GM23338 (cell line): ENCODE measurements at regions not wholly inside any gene's neighbourhood (a gene's known extent, or its start where the extent isn't known, plus 50 kb on each side); places are given as distances from the start of the nearest gene placed in this dataset.

Experiments
- ATAC-seq: fragments of 200-7000 bp; cut with Tn5 transposase; 3 replicates; pipeline ENCODE4 v1.9.1; 2020
- DNase-seq: peaks from one replicate; pipeline ENCODE4 v3.0.0-alpha.2; 2015; ENCODE audit warnings: low spot score
- H2AFZ ChIP-seq: fragments of 200-600 bp; sonication (generic); 2 replicates; pipeline ENCODE4 v1.8.0; 2016; ENCODE audit warnings: antibody characterized with exemption, mild to moderate bottlenecking, moderate library complexity
- H3F3A ChIP-seq: fragments of 200-600 bp; sonication (generic); replicated peaks from 2 replicates; pipeline ENCODE4 v1.8.0; 2017; ENCODE audit warnings: antibody characterized with exemption, mixed run types, low read depth
- H3K27ac ChIP-seq: fragments of 200-600 bp; sonication (generic); 2 replicates; pipeline ENCODE4 v1.6.1; 2016; ENCODE audit warnings: low read depth
- H3K27me3 ChIP-seq: fragments of 200-600 bp; sonication (generic); 2 replicates; pipeline ENCODE4 v1.8.0; 2016; ENCODE audit warnings: mild to moderate bottlenecking, mixed run types, moderate library complexity; ENCODE audit not compliant: insufficient read depth
- H3K36me3 ChIP-seq: fragments of 200-600 bp; sonication (generic); 2 replicates; pipeline ENCODE4 v1.8.0; 2016; ENCODE audit warnings: mild to moderate bottlenecking; ENCODE audit not compliant: insufficient read depth
- H3K4me1 ChIP-seq: fragments of 200-600 bp; sonication (generic); 2 replicates; pipeline ENCODE4 v1.8.0; 2016; ENCODE audit warnings: mild to moderate bottlenecking, moderate library complexity; ENCODE audit not compliant: insufficient read depth
- H3K4me2 ChIP-seq: fragments of 200-600 bp; sonication (generic); 2 replicates; pipeline ENCODE4 v1.7.1; 2017; ENCODE audit warnings: mixed run types
- H3K4me3 ChIP-seq: fragments of 200-600 bp; sonication (generic); 2 replicates; pipeline ENCODE4 v1.6.1; 2016; ENCODE audit warnings: mixed run types
- H3K79me2 ChIP-seq: fragments of 200-600 bp; sonication (generic); replicated peaks from 2 replicates; pipeline ENCODE4 v1.8.0; 2017; ENCODE audit warnings: mild to moderate bottlenecking; ENCODE audit not compliant: insufficient read depth
- H3K9me2 ChIP-seq: fragments of 200-600 bp; sonication (generic); 2 replicates; pipeline ENCODE4 v1.8.0; 2017; ENCODE audit not compliant: insufficient read depth
- H4K20me1 ChIP-seq: fragments of 200-600 bp; sonication (generic); replicated peaks from 2 replicates; pipeline ENCODE4 v1.8.0; 2017; ENCODE audit warnings: mild to moderate bottlenecking; ENCODE audit not compliant: insufficient read depth
- H3K27ac Mint-ChIP-seq: 2 replicates; pipeline ENCODE4 v1.8.0; 2020; ENCODE audit warnings: inconsistent platforms, mild to moderate bottlenecking, moderate library complexity, mixed read lengths
- H3K27me3 Mint-ChIP-seq: 3 replicates; pipeline ENCODE4 v1.8.0; 2022; ENCODE audit warnings: low read depth, mild to moderate bottlenecking, moderate library complexity, mixed read lengths, inconsistent platforms; ENCODE audit not compliant: insufficient read depth, poor library complexity
- H3K36me3 Mint-ChIP-seq: 3 replicates; pipeline ENCODE4 v1.8.0; 2021; ENCODE audit warnings: low read depth, mild to moderate bottlenecking, inconsistent platforms, moderate library complexity, mixed read lengths
- H3K4me1 Mint-ChIP-seq: 3 replicates; pipeline ENCODE4 v1.8.0; 2020; ENCODE audit warnings: mild to moderate bottlenecking, inconsistent platforms, mixed read lengths
- H3K4me3 Mint-ChIP-seq: 3 replicates; pipeline ENCODE4 v1.8.0; 2021; ENCODE audit warnings: moderate library complexity, mild to moderate bottlenecking, inconsistent platforms, mixed read lengths
- H3K9me3 Mint-ChIP-seq: 3 replicates; pipeline ENCODE4 v1.8.0; 2020; ENCODE audit warnings: moderate library complexity, mild to moderate bottlenecking, inconsistent platforms, mixed read lengths
- CREB1 ChIP-seq: fragments of 250-450 bp; sonication (Bioruptor Pico); IDR thresholded peaks from 2 replicates; pipeline ENCODE4 v1.5.0; 2020; ENCODE audit warnings: low read depth, mild to moderate bottlenecking, moderate library complexity
- EZH2 ChIP-seq: fragments of 200-600 bp; sonication (generic); IDR thresholded peaks from one replicate; pipeline ENCODE4 v1.8.0; 2017; ENCODE audit warnings: antibody characterized with exemption, mild to moderate bottlenecking, low read depth; ENCODE audit not compliant: unreplicated experiment
- EZH2phosphoT487 ChIP-seq: fragments of 200-600 bp; sonication (generic); IDR thresholded peaks from one replicate; pipeline ENCODE4 v1.8.1; 2018; ENCODE audit warnings: antibody characterized with exemption; ENCODE audit not compliant: unreplicated experiment
- JUNB ChIP-seq: IDR thresholded peaks from one replicate; pipeline ENCODE4 v1.6.1; 2016; ENCODE audit warnings: antibody characterized with exemption; ENCODE audit not compliant: unreplicated experiment
- NANOG ChIP-seq: IDR thresholded peaks from 2 replicates; pipeline ENCODE4 v1.6.1; 2016; ENCODE audit warnings: antibody characterized with exemption, borderline replicate concordance
- POLR2AphosphoS5 ChIP-seq: IDR thresholded peaks from 2 replicates; pipeline ENCODE4 v1.6.1; 2016; ENCODE audit warnings: antibody characterized with exemption, low read depth
- STAT1 ChIP-seq: IDR thresholded peaks from one replicate; pipeline ENCODE4 v1.6.1; 2016; ENCODE audit warnings: antibody characterized with exemption; ENCODE audit not compliant: unreplicated experiment
- ZNF114 ChIP-seq: fragments of 250-450 bp; sonication (Bioruptor Pico); IDR thresholded peaks from 2 replicates; pipeline ENCODE4 v1.5.0; 2020; ENCODE audit warnings: mild to moderate bottlenecking, moderate library complexity
- ZNF331 ChIP-seq: fragments of 250-450 bp; sonication (Bioruptor Pico); IDR thresholded peaks from 2 replicates; pipeline ENCODE4 v1.5.0; 2020; ENCODE audit warnings: low read depth, mild to moderate bottlenecking, moderate library complexity
- TF ChIP-seq, protein P1 (sequence below): IDR thresholded peaks from 2 replicates; pipeline ENCODE4 v1.6.1; 2016; ENCODE audit warnings: antibody characterized with exemption
- TF ChIP-seq, protein P2 (sequence below): fragments of 250-450 bp; sonication (Bioruptor Pico); IDR thresholded peaks from 2 replicates; pipeline ENCODE4 v1.5.0; 2020; ENCODE audit warnings: mild to moderate bottlenecking, moderate library complexity
- TF ChIP-seq, protein P3 (sequence below): IDR thresholded peaks from one replicate; pipeline ENCODE4 v1.6.1; 2018; ENCODE audit warnings: antibody characterized with exemption; ENCODE audit not compliant: unreplicated experiment
- TF ChIP-seq, protein P4 (sequence below), 2 experiments: fragments of 200-600 bp in 1 of 2; sonication (generic) in 1 of 2; conservative IDR thresholded peaks; 2 replicates each; pipeline versions ENCODE4 v1.5.1 to v1.6.1; 2016 to 2017; ENCODE audit warnings: antibody characterized with exemption in 2 of 2, low read depth in 2 of 2, mild to moderate bottlenecking in 2 of 2, moderate library complexity in 1 of 2

DNA sequence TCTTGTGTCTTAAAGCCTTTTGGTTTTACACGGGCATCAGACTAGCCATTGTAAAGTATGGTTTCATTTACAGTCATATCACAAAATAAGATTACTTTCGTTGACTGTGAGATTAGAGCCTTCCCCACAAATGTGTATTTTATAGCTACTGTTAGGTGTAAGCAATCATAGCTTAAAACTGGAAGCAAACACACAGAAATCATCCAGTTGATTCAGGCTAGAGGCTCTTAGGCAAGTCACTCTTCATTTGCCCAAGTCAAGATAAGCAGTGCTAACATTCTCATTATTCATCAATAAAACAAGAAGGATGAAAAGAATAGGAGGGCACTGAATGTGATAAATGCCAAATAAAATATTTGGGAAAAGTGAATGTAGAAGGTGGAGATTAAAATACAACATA, 448.7 kb upstream of the FAM241A start:
- H3K4me3 Mint-ChIP-seq, result no peak overlapping the region
- no peaks in the 10 kb centered on the region for H3K9me3 Mint-ChIP-seq
- no peaks in the 10 kb centered on the region for H3K4me1 Mint-ChIP-seq

More for the DNA sequence above, 448.7 kb upstream of the FAM241A start:
- Histone ChIP-seq H3K4me2 (no peak overlapping the region), H3K4me1 (no peaks in the 10 kb centered on the region), H3K27me3 (no peaks in the 10 kb centered on the region), H4K20me1 (no peaks in the 10 kb centered on the region), H3K4me3 (no peak overlapping the region), H3F3A (no peaks in the 10 kb centered on the region), H2AFZ (no peak overlapping the region), H3K79me2 (no peaks in the 10 kb centered on the region), H3K27ac (no peak overlapping the region), H3K36me3 (no peaks in the 10 kb centered on the region), H3K9me2 (no peaks in the 10 kb centered on the region)
- no peaks in the 10 kb centered on the region for H3K36me3 Mint-ChIP-seq
- no peak for ATAC-seq
- TF ChIP-seq EZH2 (no peak), ZNF114 (no peak), NANOG (no peak), ZNF331 (no peak), JUNB (no peak), STAT1 (no peak), POLR2AphosphoS5 (no peak), CREB1 (CRISPR knock-in tag) (no peak), EZH2phosphoT487 (no peak)
- TF ChIP-seq, protein P1, sequence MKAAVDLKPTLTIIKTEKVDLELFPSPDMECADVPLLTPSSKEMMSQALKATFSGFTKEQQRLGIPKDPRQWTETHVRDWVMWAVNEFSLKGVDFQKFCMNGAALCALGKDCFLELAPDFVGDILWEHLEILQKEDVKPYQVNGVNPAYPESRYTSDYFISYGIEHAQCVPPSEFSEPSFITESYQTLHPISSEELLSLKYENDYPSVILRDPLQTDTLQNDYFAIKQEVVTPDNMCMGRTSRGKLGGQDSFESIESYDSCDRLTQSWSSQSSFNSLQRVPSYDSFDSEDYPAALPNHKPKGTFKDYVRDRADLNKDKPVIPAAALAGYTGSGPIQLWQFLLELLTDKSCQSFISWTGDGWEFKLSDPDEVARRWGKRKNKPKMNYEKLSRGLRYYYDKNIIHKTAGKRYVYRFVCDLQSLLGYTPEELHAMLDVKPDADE, result no peak
- TF ChIP-seq, protein P2, sequence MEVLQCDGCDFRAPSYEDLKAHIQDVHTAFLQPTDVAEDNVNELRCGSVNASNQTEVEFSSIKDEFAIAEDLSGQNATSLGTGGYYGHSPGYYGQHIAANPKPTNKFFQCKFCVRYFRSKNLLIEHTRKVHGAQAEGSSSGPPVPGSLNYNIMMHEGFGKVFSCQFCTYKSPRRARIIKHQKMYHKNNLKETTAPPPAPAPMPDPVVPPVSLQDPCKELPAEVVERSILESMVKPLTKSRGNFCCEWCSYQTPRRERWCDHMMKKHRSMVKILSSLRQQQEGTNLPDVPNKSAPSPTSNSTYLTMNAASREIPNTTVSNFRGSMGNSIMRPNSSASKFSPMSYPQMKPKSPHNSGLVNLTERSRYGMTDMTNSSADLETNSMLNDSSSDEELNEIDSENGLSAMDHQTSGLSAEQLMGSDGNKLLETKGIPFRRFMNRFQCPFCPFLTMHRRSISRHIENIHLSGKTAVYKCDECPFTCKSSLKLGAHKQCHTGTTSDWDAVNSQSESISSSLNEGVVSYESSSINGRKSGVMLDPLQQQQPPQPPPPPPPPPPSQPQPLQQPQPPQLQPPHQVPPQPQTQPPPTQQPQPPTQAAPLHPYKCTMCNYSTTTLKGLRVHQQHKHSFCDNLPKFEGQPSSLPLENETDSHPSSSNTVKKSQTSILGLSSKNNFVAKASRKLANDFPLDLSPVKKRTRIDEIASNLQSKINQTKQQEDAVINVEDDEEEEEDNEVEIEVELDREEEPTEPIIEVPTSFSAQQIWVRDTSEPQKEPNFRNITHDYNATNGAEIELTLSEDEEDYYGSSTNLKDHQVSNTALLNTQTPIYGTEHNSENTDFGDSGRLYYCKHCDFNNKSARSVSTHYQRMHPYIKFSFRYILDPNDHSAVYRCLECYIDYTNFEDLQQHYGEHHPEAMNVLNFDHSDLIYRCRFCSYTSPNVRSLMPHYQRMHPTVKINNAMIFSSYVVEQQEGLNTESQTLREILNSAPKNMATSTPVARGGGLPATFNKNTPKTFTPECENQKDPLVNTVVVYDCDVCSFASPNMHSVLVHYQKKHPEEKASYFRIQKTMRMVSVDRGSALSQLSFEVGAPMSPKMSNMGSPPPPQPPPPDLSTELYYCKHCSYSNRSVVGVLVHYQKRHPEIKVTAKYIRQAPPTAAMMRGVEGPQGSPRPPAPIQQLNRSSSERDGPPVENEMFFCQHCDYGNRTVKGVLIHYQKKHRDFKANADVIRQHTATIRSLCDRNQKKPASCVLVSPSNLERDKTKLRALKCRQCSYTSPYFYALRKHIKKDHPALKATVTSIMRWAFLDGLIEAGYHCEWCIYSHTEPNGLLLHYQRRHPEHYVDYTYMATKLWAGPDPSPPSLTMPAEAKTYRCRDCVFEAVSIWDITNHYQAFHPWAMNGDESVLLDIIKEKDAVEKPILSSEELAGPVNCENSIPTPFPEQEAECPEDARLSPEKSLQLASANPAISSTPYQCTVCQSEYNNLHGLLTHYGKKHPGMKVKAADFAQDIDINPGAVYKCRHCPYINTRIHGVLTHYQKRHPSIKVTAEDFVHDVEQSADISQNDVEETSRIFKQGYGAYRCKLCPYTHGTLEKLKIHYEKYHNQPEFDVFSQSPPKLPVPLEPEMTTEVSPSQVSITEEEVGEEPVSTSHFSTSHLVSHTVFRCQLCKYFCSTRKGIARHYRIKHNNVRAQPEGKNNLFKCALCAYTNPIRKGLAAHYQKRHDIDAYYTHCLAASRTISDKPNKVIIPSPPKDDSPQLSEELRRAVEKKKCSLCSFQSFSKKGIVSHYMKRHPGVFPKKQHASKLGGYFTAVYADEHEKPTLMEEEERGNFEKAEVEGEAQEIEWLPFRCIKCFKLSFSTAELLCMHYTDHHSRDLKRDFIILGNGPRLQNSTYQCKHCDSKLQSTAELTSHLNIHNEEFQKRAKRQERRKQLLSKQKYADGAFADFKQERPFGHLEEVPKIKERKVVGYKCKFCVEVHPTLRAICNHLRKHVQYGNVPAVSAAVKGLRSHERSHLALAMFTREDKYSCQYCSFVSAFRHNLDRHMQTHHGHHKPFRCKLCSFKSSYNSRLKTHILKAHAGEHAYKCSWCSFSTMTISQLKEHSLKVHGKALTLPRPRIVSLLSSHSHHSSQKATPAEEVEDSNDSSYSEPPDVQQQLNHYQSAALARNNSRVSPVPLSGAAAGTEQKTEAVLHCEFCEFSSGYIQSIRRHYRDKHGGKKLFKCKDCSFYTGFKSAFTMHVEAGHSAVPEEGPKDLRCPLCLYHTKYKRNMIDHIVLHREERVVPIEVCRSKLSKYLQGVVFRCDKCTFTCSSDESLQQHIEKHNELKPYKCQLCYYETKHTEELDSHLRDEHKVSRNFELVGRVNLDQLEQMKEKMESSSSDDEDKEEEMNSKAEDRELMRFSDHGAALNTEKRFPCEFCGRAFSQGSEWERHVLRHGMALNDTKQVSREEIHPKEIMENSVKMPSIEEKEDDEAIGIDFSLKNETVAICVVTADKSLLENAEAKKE, result no peak
- TF ChIP-seq, protein P3, sequence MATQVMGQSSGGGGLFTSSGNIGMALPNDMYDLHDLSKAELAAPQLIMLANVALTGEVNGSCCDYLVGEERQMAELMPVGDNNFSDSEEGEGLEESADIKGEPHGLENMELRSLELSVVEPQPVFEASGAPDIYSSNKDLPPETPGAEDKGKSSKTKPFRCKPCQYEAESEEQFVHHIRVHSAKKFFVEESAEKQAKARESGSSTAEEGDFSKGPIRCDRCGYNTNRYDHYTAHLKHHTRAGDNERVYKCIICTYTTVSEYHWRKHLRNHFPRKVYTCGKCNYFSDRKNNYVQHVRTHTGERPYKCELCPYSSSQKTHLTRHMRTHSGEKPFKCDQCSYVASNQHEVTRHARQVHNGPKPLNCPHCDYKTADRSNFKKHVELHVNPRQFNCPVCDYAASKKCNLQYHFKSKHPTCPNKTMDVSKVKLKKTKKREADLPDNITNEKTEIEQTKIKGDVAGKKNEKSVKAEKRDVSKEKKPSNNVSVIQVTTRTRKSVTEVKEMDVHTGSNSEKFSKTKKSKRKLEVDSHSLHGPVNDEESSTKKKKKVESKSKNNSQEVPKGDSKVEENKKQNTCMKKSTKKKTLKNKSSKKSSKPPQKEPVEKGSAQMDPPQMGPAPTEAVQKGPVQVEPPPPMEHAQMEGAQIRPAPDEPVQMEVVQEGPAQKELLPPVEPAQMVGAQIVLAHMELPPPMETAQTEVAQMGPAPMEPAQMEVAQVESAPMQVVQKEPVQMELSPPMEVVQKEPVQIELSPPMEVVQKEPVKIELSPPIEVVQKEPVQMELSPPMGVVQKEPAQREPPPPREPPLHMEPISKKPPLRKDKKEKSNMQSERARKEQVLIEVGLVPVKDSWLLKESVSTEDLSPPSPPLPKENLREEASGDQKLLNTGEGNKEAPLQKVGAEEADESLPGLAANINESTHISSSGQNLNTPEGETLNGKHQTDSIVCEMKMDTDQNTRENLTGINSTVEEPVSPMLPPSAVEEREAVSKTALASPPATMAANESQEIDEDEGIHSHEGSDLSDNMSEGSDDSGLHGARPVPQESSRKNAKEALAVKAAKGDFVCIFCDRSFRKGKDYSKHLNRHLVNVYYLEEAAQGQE, result no peak
- TF ChIP-seq, protein P4, sequence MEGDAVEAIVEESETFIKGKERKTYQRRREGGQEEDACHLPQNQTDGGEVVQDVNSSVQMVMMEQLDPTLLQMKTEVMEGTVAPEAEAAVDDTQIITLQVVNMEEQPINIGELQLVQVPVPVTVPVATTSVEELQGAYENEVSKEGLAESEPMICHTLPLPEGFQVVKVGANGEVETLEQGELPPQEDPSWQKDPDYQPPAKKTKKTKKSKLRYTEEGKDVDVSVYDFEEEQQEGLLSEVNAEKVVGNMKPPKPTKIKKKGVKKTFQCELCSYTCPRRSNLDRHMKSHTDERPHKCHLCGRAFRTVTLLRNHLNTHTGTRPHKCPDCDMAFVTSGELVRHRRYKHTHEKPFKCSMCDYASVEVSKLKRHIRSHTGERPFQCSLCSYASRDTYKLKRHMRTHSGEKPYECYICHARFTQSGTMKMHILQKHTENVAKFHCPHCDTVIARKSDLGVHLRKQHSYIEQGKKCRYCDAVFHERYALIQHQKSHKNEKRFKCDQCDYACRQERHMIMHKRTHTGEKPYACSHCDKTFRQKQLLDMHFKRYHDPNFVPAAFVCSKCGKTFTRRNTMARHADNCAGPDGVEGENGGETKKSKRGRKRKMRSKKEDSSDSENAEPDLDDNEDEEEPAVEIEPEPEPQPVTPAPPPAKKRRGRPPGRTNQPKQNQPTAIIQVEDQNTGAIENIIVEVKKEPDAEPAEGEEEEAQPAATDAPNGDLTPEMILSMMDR (conservative IDR thresholded peaks at IDR 0.05; ENCODE audit: low read depth in 2 of 2), result no peak
- no peak for DNase-seq
- no peaks in the 10 kb centered on the region for H3K27me3 Mint-ChIP-seq
- H3K27ac Mint-ChIP-seq, result no peak overlapping the region
